Left renal pelvis (tissue), 4 donors: ENCODE measurements at regions not wholly inside any gene's neighbourhood (a gene's known extent, or its start where the extent isn't known, plus 50 kb on each side); places are given as distances from the start of the nearest gene placed in this dataset.

Experiments
- DNase-seq, 4 donors: peaks; one replicate each; pipeline ENCODE4 v3.0.0-alpha.2; 2013; ENCODE audit warnings: low read depth in 4 of 4, low spot score in 3 of 4

GRCh38 chr4:58711039-58711438 lies 1600.9 kb upstream of the IGFBP7 start:
- no peak for DNase-seq

GRCh38 chr4:58688568-58688967 lies 1578.4 kb upstream of the IGFBP7 start:
- DNase-seq = no peak

GRCh38 chr4:58679886-58680285 lies 1569.7 kb upstream of the IGFBP7 start:
- DNase-seq = peak; percentile 14 to 29 (median 21)

GRCh38 chr4:58679051-58679450 lies 1568.9 kb upstream of the IGFBP7 start:
- no peak for DNase-seq

- no peak for DNase-seq
Observed at GRCh38 chr4:58669783-58670182, 1559.6 kb upstream of the IGFBP7 start.

- DNase-seq = no peak
Observed at GRCh38 chr4:58665649-58666048, 1555.5 kb upstream of the IGFBP7 start.

GRCh38 chr4:58658701-58659100 lies 1548.5 kb upstream of the IGFBP7 start:
- DNase-seq = no peak

DNA sequence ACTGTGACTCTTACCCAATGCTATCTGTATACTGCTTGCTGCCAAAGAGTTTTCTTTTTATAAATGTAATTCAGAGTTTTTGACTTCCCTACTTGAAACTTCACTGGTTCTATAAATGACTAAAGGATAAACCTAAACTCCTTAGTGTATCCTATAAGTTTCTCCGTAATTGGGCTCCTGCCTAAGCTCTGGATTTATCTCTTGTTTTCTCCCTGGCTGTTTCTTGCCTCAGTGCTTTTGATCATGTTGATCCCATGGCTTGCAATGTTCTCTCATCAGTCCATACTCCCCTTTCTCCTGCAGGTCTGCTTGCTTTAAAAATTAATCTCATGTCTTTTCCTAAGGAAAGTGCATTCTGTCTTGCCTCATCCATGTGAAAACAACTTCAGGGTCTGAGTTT lies 1543.1 kb upstream of the IGFBP7 start:
- no peak for DNase-seq

- no peak for DNase-seq
Observed at GRCh38 chr4:58649226-58649625, 1539.0 kb upstream of the IGFBP7 start.

GRCh38 chr4:58646126-58646525 lies 1535.9 kb upstream of the IGFBP7 start:
- DNase-seq = no peak

- DNase-seq = no peak
Observed at GRCh38 chr4:58644549-58644948, 1534.4 kb upstream of the IGFBP7 start.

- no peak for DNase-seq
Observed at GRCh38 chr4:58636381-58636780, 1526.2 kb upstream of the IGFBP7 start.

DNA sequence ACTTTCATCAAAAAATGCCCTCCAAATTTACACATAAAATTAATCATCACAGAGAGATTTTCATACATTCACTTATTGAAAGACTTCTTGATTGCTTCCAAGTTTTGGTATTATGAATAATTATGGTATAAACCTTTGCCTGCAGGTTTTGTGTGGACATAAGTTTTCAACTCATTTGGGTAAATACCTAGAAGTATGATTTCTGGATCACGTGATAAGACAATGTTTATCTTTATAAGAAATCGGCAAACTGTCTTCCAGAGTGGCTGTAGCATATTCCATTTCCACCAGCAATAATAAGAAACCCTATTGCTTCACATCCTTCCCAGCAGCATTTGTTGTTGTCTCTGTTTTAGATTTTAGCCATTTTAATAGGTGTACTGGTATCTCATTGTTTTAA lies 1507.0 kb upstream of the IGFBP7 start:
- no peak for DNase-seq

GRCh38 chr4:58611012-58611411 lies 1500.8 kb upstream of the IGFBP7 start:
- DNase-seq = no peak

- DNase-seq = no peak
Observed at GRCh38 chr4:58606303-58606702, 1496.1 kb upstream of the IGFBP7 start.

DNA sequence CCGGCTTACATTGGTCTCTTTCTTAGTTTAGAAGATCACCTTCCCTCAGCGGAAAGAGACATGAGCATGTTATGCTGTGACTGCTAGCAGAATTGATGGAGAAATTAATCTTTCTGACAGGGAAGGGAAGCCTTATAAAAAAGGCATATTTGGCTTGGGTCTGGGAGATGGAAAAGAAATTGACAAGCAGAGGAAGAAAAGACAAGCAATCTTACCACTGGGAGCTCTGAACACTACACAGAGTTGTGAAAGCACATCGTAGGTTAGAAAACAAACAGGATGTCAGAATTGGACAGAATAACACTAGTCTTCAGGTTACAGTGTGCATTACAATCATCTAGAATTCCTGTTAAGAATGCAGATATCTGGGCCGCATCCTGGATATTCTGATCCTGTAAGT lies 1493.8 kb upstream of the IGFBP7 start:
- no peak for DNase-seq

DNA sequence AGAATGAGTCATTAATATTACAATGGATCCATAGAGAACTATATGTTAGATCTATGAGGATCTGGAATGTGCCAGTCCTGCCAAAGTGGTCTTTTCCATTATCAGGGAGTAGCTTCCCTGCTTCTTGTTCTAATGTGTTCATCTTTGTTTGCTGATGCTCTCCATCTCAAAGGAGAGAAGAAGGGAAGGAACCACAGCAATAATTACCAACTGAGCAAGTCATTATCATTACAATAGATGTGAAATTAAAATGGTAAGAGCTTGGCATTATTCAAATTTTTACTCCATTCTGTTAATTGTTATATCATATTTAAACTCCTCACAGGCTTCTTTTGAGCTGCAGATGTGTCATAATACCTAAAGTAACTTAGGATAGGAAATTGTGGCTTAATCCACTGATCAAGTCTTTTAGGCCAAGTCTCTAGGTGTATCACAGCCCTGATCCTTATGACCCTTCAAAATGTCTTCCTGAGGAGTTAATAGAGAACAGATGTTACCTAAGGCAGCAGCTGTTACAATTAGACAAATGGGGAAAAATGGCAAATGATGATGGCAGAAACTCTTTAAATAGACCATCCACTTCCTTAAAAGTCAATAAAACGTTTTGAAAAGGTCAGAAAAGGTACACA lies 1492.7 kb upstream of the IGFBP7 start:
- no peak for DNase-seq

DNA sequence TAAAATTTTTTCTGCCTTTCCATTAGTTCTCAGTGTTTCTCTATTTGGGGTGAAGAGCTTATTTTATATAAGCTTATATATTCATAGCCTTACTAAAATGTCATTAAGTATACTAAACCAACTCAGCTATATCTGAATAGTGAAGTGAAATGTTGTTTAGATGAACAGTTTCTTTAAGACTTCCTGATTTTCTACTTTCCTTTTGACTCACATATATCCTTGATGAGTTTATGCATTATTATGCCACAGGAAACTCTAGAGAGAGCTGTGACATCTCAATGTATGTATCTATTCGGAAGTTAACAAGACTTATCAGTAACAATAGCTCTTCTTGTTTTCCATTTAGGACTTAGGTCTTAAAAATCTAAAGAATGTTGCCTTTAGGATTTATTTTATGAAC lies 1491.8 kb upstream of the IGFBP7 start:
- DNase-seq = no peak

- DNase-seq = no peak
Observed at GRCh38 chr4:58600290-58600689, 1490.1 kb upstream of the IGFBP7 start.

DNA sequence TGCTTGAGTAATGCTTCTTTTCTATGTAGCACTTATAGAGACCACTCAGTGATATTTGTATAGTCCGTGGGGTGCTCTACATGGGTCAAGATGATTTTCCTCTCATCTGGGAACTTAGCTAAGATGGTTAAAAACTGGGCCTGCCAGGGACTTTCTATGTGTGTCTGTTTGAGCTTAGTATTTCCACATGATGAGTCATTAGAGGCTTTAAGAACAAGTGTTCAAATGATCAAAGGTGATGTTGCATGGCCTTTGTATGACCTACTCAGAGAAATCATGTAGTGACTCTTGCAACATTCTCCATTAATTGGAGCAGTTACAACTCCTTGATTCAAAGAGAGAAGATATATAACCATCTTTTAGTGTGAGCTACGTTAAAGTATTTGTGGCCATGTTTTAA lies 1480.5 kb upstream of the IGFBP7 start:
- no peak for DNase-seq

DNA sequence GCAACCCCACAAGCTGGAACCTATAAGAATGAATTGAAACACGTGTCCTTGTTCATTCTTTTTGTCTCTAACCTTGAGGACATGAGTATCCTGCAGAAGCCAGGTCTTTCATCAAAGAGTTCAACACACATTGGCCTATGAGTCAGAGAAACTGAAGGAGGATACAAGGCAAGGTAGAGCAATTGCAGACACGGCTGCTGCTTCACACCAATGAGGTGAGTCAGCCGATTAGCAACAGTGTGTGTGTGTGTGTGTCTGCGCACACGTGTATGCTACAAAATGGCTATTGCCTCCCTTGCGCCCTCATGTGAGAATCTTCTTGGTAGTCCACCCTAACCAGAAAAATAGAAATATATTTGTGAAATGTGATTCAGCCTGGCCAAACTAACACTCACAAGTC lies 1477.7 kb upstream of the IGFBP7 start:
- DNase-seq = no peak

- no peak for DNase-seq
Observed at GRCh38 chr4:58566260-58566659, 1456.1 kb upstream of the IGFBP7 start.
